Endothelial cell of umbilical vein (primary cell): ENCODE measurements at regions not wholly inside any gene's neighbourhood (a gene's known extent, or its start where the extent isn't known, plus 50 kb on each side); places are given as distances from the start of the nearest gene placed in this dataset.

Experiments used
- BruUV-seq: library from RNA; stranded (reverse); fragments of 400-500 nt; replicated peaks from 2 replicates; lab custom pipeline; 2021; lab: Mats Ljungman, UMichigan
- CTCF ChIA-PET: fragments of 300-600, 350-600 bp; sonication (Branson Sonifier 250); formaldehyde crosslinking; loops from one replicate; lab custom pipeline; 2021; ENCODE audit warnings: antibody characterized with exemption, inconsistent platforms; lab: Charles Lee
- POLR2A ChIA-PET: fragments of 300-600, 350-600 bp; sonication (Branson Sonifier 250); formaldehyde crosslinking; loops from one replicate; lab custom pipeline; 2021; ENCODE audit warnings: antibody characterized with exemption, inconsistent platforms; lab: Charles Lee
- DNase-seq: peaks from one replicate; pipeline ENCODE4 v3.0.0-alpha.2; 2011; ENCODE audit warnings: low read depth, low spot score
- FAIRE-seq: peaks from 2 replicates; lab custom pipeline; 2011; peaks lifted over from hg19 to GRCh38; lab: Jason Lieb, UNC
- H2AFZ ChIP-seq: 2 replicates; pipeline ENCODE4 v1.6.0; 2012; ENCODE audit warnings: low read depth, low read length, control low read depth, inconsistent platforms
- H3K27ac ChIP-seq: 2 replicates; pipeline ENCODE4 v1.5.1; 2011; ENCODE audit warnings: low read depth, mild to moderate bottlenecking, control low read depth, low read length, moderate library complexity; ENCODE audit not compliant: insufficient read depth
- H3K27me3 ChIP-seq, 2 experiments: 2 replicates each; pipeline versions ENCODE4 v1.6.0 to v1.6.1; 2011; ENCODE audit warnings: low read length in 2 of 2, mixed read lengths in 1 of 2; ENCODE audit not compliant: control insufficient read depth in 2 of 2, insufficient read depth in 2 of 2
- H3K36me3 ChIP-seq, 2 experiments: 2 replicates in 1 of 2; 3 replicates in 1 of 2; pipeline ENCODE4 v1.5.1; 2011; ENCODE audit warnings: low read length in 2 of 2, mild to moderate bottlenecking in 1 of 2, moderate library complexity in 1 of 2; ENCODE audit not compliant: control insufficient read depth in 2 of 2, insufficient read depth in 2 of 2; ENCODE audit errors: extremely low read depth in 1 of 2
- H3K4me1 ChIP-seq: 3 replicates; pipeline ENCODE4 v1.5.1; 2011; ENCODE audit warnings: mild to moderate bottlenecking, low read length; ENCODE audit not compliant: control insufficient read depth, insufficient read depth; ENCODE audit errors: extremely low read depth
- H3K4me2 ChIP-seq: 2 replicates; pipeline ENCODE4 v1.6.1; 2011; ENCODE audit warnings: low read length, control low read depth, mixed read lengths; ENCODE audit not compliant: insufficient read depth
- H3K4me3 ChIP-seq, 3 experiments: fragments of 200-600 bp in 1 of 3; sonication (generic), shearing (Covaris generic) in 1 of 3; replicated peaks in 1 of 3; 2 replicates each; pipeline ENCODE4 v1.5.1; 2011 to 2016; ENCODE audit warnings: control low read depth in 3 of 3, low read length in 3 of 3, mild to moderate bottlenecking in 2 of 3, inconsistent platforms in 1 of 3, low read depth in 1 of 3, moderate library complexity in 1 of 3; ENCODE audit not compliant: insufficient read depth in 1 of 3
- H3K79me2 ChIP-seq: 2 replicates; pipeline ENCODE4 v1.6.0; 2012; ENCODE audit warnings: low read length, inconsistent platforms; ENCODE audit not compliant: control insufficient read depth, insufficient read depth
- H3K9ac ChIP-seq: replicated peaks from 2 replicates; pipeline ENCODE3; 2011; ENCODE audit warnings: low read length, control low read depth; ENCODE audit not compliant: insufficient read depth; ENCODE audit errors: extremely low read depth
- H3K9me1 ChIP-seq: replicated peaks from 3 replicates; pipeline ENCODE4 v1.6.0; 2011; ENCODE audit warnings: mild to moderate bottlenecking, low read length; ENCODE audit not compliant: control insufficient read depth, insufficient read depth; ENCODE audit errors: extremely low read depth
- H3K9me3 ChIP-seq: replicated peaks from 2 replicates; pipeline ENCODE4 v1.5.1; 2012; ENCODE audit warnings: low read length, inconsistent platforms; ENCODE audit not compliant: control insufficient read depth, insufficient read depth
- H4K20me1 ChIP-seq: replicated peaks from 2 replicates; pipeline ENCODE3; 2011; ENCODE audit warnings: mild to moderate bottlenecking, low read length; ENCODE audit not compliant: control insufficient read depth, insufficient read depth; ENCODE audit errors: extremely low read depth
- EZH2 ChIP-seq: IDR thresholded peaks from 2 replicates; pipeline ENCODE4 v1.6.1; 2012; ENCODE audit warnings: borderline replicate concordance, low read depth, mild to moderate bottlenecking, moderate library complexity, low read length, inconsistent platforms; ENCODE audit not compliant: severe bottlenecking
- FOS ChIP-seq: IDR thresholded peaks from 2 replicates; pipeline ENCODE4 v1.6.1; 2011; ENCODE audit warnings: mild to moderate bottlenecking, low read length, moderate library complexity, borderline replicate concordance; ENCODE audit not compliant: insufficient read depth
- GATA2 ChIP-seq: IDR thresholded peaks from 2 replicates; pipeline ENCODE4 v1.7.0; 2011; ENCODE audit warnings: low read depth, mild to moderate bottlenecking, moderate library complexity, mixed read lengths, low read length; ENCODE audit not compliant: insufficient read length, insufficient read depth
- JUN ChIP-seq: IDR thresholded peaks from 2 replicates; pipeline ENCODE4 v1.6.1; 2011; ENCODE audit warnings: borderline replicate concordance, low read depth; ENCODE audit not compliant: insufficient read length, insufficient read depth
- MYC ChIP-seq: IDR thresholded peaks from one replicate; pipeline ENCODE4 v1.6.1; 2011; ENCODE audit warnings: mild to moderate bottlenecking, low read depth, low read length
- POLR2A ChIP-seq: IDR thresholded peaks from 2 replicates; pipeline ENCODE4 v1.6.1; 2012; ENCODE audit warnings: low read depth, mild to moderate bottlenecking, control low read depth, low read length
- POLR2AphosphoS5 ChIP-seq: IDR thresholded peaks from 2 replicates; pipeline ENCODE4 v1.6.1; 2012; ENCODE audit warnings: low read depth, mild to moderate bottlenecking, control low read depth, low read length, moderate library complexity; ENCODE audit not compliant: insufficient read depth
- dilution Hi-C: fragments of 300-500 bp; cut with MboI; formaldehyde crosslinking; loops from one replicate; pipeline ENCODE4 v1.15.0; 2019; ENCODE audit warnings: low sequenced_read_pairs; ENCODE audit not compliant: extremely low pct_ligation_motif_present
- intact Hi-C: fragments of 100-400 bp; cut with micrococcal nuclease; formaldehyde crosslinking; loops from one replicate; pipeline ENCODE4 v1.10.0; 2022
- TF ChIP-seq, protein P1 (sequence below), 2 donors: IDR thresholded peaks; 1 replicate in 1 of 2; 2 replicates in 1 of 2; pipeline ENCODE4 v1.5.1; 2011; ENCODE audit warnings: low read length in 2 of 2, mild to moderate bottlenecking in 2 of 2, moderate library complexity in 2 of 2, control low read depth in 1 of 2, inconsistent platforms in 1 of 2, low read depth in 1 of 2; ENCODE audit not compliant: insufficient read depth in 1 of 2; ENCODE audit errors: extremely low read depth in 1 of 2
- TF ChIP-seq, protein P2 (sequence below): IDR thresholded peaks from 2 replicates; pipeline ENCODE4 v1.6.1; 2011; ENCODE audit not compliant: insufficient read depth, insufficient read length

DNA sequence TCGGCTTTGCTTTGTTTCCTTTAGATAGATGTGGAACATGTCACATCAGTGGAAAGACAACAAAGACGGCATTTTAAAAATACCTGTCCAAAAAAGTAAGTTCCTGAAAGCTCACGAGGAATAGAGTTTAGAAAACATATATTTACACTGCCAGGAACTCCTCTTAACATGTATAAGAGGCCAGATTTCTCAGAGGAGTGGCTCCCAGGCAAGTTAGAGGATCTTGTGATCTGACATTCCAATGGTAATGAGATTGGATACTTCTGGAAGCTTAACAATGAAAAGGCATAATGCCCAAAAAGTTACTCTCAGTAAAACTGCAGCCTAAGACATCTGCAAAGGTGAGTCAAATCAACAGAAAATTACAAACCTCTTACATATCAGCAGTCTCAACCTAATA, 77.1 kb downstream of the CYRIA start:
- ChIA-PET POLR2A (no interaction called here), CTCF (interaction anchor here (1.1 kb wide), 1 partner anchor 20 kb away, joined by 4 read pairs; no protein-coding TSS in a partner anchor)
- FAIRE-seq = no peak
- TF ChIP-seq POLR2A = no peak
- TF ChIP-seq, protein P1, sequence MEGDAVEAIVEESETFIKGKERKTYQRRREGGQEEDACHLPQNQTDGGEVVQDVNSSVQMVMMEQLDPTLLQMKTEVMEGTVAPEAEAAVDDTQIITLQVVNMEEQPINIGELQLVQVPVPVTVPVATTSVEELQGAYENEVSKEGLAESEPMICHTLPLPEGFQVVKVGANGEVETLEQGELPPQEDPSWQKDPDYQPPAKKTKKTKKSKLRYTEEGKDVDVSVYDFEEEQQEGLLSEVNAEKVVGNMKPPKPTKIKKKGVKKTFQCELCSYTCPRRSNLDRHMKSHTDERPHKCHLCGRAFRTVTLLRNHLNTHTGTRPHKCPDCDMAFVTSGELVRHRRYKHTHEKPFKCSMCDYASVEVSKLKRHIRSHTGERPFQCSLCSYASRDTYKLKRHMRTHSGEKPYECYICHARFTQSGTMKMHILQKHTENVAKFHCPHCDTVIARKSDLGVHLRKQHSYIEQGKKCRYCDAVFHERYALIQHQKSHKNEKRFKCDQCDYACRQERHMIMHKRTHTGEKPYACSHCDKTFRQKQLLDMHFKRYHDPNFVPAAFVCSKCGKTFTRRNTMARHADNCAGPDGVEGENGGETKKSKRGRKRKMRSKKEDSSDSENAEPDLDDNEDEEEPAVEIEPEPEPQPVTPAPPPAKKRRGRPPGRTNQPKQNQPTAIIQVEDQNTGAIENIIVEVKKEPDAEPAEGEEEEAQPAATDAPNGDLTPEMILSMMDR (IDR thresholded peaks at IDR 0.05; ENCODE audit: extremely low read depth in 1 of 2, insufficient read depth in 1 of 2, low read depth in 1 of 2, low read length in 2 of 2) = no peak
- no peak for TF ChIP-seq JUN
- no peak for TF ChIP-seq POLR2AphosphoS5
- no peak for TF ChIP-seq GATA2
- no peak for TF ChIP-seq MYC
- TF ChIP-seq, protein P2, sequence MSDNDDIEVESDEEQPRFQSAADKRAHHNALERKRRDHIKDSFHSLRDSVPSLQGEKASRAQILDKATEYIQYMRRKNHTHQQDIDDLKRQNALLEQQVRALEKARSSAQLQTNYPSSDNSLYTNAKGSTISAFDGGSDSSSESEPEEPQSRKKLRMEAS = no peak
- no peak for TF ChIP-seq EZH2
- TF ChIP-seq FOS = no peak
- H4K20me1 ChIP-seq = no peaks in the 10 kb centered on the region
- no TSS peak for BruUV-seq
- dilution Hi-C loops = no loop called here
- H3K9me1 ChIP-seq = no peaks in the 10 kb centered on the region
- no peak overlapping the region for H3K9ac ChIP-seq
- DNase-seq = no peak
- peaks cover 0 to 3% of the 10 kb centered on the region in 2 experiments for H3K36me3 ChIP-seq
- no peak overlapping the region for H3K4me2 ChIP-seq
- H3K9me3 ChIP-seq = no peaks in the 10 kb centered on the region
- H3K4me1 ChIP-seq = no peaks in the 10 kb centered on the region
- no peak overlapping the region for H3K4me3 ChIP-seq
- H3K79me2 ChIP-seq = no peaks in the 10 kb centered on the region
- intact Hi-C loops = no loop called here
- no peak overlapping the region for H2AFZ ChIP-seq
- H3K27me3 ChIP-seq = no peaks in the 10 kb centered on the region
- H3K27ac ChIP-seq = no peak overlapping the region
